ENCODE measurements at regions not wholly inside any gene's neighbourhood (a gene's known extent, or its start where the extent isn't known, plus 50 kb on each side); places are given as distances from the start of the nearest gene placed in this dataset.

DNA sequence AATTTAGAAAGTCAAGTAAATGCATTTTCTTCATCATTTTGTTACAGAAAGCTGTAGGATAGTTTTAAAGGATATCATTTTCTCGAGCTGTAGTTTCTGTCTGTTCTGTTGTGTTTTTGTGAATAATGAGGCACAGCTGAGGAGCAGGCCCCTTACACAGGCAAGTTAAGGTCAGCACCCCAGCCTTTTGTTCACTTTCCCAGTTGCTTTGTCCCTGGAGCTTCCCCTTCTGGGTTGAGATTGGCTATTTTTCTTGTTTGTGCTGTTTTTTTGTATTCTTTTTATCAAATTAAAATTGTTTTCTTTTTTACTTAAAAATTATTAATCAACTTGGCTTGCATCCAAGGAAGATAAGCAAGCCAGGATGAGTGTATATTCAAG, 213.8 kb upstream of the ACTBL2 start:
- no peak for DNase-seq (ENCODE audit: extremely low read depth, low read depth)

DNA sequence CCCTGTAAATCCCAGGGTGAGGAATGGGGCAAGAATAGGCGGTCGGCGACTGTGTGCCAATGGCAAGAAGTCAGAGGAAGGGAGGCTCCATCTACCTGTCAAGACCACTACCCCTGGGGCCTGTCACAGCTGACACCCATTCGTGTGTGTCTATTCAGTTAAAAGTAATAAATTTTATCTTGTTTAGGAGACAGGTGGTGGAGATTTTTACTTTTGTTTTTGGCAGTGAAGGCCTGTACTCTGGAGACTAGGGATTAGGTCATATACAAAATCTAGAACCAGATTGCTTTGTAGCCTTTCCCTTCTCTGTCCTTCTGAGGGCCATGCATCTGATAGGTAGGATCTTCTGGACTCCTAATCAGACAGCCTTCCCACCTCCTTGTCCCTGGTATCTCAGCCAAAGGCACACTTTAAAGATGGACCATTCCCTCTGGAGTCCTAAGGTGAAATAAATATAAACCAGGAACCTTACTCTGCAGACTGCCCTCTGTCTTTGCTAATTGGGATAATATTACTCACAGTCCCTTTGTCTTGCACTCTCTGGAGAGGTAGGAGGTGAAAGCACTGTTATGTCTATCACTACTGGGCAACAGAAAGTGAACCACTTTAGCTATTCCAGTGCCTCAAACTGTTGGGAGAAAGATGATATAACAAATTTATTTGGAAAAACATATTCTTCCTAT, 213.2 kb upstream of the ACTBL2 start:
- no peak for DNase-seq (ENCODE audit: extremely low read depth, low read depth)
- TF ChIP-seq, protein P1, sequence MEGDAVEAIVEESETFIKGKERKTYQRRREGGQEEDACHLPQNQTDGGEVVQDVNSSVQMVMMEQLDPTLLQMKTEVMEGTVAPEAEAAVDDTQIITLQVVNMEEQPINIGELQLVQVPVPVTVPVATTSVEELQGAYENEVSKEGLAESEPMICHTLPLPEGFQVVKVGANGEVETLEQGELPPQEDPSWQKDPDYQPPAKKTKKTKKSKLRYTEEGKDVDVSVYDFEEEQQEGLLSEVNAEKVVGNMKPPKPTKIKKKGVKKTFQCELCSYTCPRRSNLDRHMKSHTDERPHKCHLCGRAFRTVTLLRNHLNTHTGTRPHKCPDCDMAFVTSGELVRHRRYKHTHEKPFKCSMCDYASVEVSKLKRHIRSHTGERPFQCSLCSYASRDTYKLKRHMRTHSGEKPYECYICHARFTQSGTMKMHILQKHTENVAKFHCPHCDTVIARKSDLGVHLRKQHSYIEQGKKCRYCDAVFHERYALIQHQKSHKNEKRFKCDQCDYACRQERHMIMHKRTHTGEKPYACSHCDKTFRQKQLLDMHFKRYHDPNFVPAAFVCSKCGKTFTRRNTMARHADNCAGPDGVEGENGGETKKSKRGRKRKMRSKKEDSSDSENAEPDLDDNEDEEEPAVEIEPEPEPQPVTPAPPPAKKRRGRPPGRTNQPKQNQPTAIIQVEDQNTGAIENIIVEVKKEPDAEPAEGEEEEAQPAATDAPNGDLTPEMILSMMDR (IDR thresholded peaks at IDR 0.05; ENCODE audit: low read depth, low read length), result no peak

More for the DNA sequence above, 213.8 kb upstream of the ACTBL2 start:
- TF ChIP-seq, protein P1 (IDR thresholded peaks at IDR 0.05; ENCODE audit: low read depth, low read length), result no peak

DNA sequence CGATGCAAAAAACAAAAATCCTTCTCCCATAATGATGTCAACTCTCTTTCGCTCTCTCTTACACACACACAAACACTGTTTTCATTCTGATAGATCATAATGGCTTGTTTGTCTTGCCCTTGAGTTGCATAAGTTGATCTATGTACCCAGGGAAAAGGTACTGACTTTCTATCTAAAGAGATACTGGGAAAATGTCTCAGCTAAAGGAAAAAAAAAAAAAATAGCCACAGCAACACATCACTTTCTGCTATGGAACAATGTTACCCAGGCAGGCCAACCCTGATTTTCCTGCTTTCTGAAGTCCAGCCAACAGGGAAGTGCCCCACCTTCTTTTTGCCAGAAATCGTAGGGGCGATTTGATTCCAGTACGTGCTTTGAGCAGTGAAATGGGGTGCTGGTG, 212.6 kb upstream of the ACTBL2 start:
- TF ChIP-seq, protein P1 (IDR thresholded peaks at IDR 0.05; ENCODE audit: low read depth, low read length), result no peak
- no peak for DNase-seq (ENCODE audit: extremely low read depth, low read depth)

DNA sequence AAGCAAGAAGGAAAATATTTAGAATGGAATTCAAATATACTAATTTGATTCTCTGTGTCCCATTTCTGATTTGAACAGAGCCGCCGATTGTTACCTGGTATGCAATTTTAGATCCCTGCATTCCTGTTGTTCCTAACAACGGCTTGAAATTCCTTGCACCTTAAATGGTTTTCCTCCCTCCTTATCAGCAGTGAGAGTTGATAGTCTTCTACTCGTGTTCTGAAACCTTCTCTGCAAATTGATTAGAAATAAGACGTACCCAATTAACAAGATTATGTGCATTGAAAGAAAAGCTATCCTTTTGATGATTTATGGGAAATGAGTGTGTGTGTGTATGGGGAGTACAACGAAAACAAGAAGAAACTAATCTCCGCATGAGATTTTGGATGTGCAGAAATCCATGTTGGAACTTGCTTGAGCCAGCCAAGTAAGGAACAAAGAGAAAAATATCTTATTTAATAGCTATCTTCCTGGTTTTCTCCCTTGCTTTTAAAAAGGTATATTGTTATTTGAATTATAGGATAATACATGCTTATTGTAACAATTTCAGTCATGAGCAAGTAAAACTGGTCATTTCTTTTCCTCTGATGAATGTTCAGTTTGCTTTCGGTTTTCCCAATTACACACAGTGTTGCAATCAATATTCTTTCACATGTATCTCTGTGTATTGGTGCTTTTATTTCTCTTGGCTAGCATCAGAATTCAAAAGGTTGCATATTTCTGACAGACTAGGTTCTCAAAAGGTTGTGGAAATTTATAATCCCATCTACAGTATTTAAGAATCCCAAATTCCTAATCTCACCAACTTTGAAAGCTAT, 211.1 kb upstream of the ACTBL2 start:
- TF ChIP-seq, protein P1 (IDR thresholded peaks at IDR 0.05; ENCODE audit: low read depth, low read length), result no peak
- no peak for DNase-seq (ENCODE audit: extremely low read depth, low read depth)

DNA sequence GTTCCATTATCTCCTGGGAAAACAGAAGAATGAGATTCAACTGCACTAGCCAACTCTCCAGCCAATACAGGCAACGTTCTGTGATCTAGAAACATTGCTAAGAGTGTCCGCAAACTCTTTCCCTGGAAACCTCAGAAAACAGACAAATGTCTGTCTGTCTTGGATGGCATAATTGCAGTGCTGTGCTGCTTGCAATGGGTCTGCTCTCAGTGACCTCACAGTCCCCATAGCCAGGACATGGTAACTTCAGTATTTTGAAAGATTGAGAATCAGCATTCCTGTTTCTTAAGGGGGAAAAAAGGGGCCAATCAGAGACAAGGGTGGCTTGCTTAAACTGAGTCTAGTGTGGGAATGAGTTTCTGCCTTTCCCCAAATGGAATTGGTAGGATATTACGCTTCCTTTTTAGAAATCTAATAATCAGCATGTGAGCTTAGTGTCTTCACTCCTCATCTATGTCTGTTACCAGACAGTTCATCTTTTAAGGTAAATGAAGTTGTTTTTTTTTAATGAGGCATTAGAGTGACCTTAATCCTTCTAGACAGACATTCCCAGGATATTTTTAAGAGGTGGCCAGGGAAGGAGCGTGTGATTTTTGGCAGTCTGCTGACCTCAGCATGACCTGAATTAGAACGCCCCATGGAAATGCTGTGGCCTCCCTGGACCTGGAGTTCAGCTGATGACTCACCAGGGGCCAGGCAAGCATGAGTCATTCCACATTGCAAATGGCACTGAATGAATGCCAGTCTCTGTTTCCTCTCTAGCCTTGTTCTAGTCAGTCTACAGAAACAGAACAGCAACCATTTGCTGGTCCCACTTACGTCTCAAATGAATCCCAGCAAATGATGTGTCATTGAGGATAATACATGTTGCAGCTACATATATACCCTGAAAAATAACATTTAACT, 210.2 kb upstream of the ACTBL2 start:
- TF ChIP-seq, protein P1 (IDR thresholded peaks at IDR 0.05; ENCODE audit: low read depth, low read length), result no peak
- peak; percentile 61 for DNase-seq (ENCODE audit: extremely low read depth, low read depth)

DNA sequence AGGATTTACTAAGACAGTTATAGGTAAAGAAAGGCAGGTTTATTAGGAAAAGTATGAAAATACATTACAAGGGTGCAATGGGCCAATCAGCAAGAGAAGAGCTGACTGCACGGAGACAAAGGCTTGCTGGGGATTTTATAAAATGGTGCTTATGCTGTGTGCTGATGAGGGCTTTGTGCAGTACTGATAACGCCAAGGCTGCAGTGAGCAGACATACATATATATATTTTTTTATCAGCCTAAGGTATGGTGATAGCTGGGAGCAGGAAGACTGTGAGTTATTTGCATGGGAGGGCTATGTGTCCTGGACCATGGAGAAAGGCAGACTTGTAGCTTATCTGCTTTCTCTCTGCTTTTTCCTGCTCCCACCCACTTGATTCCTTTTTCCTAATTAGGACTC, 208.1 kb upstream of the ACTBL2 start:
- TF ChIP-seq, protein P1 (IDR thresholded peaks at IDR 0.05; ENCODE audit: low read depth, low read length), result no peak
- DNase-seq (ENCODE audit: extremely low read depth, low read depth), result no peak

All from AG09319 (cell line).